ENCODE measurements at regions not wholly inside any gene's neighbourhood (a gene's known extent, or its start where the extent isn't known, plus 50 kb on each side); places are given as distances from the start of the nearest gene placed in this dataset.
A peak's percentile ranks its signal among the peaks of the same experiment; 100 is the strongest.
"Not testable (repeated sequence)": the region's sequence is repeated elsewhere in the genome, so short reads cannot be mapped to it uniquely, and the experiment has no call there.

DNA sequence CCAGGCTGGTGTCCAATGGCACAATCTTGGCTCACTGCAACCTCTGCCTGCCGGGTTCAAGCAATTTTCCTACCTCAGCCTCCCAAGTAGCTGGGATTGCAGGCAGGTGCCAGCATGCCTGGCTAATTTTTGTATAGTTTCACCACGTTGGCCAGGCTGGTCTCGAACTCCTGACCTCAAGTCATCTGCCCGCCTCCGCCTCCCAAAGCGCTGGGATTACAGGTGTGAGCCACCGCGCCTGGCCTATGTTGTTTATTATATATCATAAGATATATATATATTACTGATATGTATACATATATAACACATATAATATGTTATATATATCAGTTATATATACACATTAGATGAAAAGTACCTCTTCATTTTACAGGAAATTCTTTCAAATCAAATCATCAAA, 914.7 kb downstream of the FOXD4L5 start:
- peak; percentile 52 for DNase-seq

DNA sequence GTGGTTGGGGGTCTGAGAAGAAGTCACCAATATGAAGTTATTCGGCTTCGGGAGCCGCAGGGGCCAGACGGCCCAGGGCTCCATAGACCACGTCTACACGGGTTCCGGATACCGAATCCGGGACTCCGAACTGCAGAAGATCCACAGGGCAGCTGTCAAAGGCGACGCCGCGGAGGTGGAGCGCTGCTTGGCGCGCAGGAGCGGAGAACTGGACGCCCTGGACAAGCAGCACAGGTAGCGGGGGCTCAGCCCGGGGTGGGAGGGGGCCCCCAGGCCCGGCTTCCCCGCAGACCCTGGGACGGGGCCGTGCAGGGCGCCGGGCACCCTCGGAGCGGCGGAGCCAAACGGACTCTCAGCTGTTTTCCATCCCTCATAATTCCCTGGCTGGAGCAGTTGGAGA, 915.4 kb downstream of the FOXD4L5 start:
- DNase-seq: peak; percentile 59

DNA sequence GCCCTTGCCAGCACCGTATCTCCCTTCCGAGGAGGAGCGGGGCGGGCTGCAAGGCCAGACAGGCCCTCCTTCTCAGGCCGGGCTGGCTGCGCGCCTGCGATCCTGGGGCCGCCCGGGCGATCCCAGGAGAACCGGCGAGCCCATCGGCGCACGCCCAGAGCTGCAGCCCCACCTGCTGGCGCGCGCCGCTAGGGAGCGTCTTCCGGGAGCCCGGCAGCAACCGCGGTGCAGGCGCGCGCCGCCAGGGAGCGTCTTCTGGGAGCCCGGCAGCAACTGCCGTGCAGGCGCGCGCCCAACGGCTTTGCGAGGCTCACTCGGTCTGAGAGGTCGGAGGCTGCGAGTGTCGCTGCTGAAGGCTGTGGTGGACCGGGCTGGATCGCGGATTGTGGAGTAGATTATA, 915.9 kb downstream of the FOXD4L5 start:
- peak; percentile 90 for DNase-seq

DNA sequence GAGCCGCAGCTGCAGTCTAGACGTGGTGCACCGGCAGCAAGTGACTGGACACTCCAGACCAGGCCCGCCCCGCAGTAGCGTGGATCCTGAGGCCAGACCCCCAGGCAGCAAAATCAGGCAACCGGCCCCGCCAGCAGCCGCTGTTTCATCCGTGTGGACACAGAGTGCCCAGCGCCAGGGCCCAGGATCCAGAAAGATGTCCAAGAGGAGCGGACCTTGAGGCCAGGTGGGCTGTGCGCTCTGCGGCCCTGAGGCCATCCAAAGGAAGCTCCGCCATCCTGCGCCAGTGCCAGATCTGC, 916.4 kb downstream of the FOXD4L5 start:
- not testable (repeated sequence) for DNase-seq

DNA sequence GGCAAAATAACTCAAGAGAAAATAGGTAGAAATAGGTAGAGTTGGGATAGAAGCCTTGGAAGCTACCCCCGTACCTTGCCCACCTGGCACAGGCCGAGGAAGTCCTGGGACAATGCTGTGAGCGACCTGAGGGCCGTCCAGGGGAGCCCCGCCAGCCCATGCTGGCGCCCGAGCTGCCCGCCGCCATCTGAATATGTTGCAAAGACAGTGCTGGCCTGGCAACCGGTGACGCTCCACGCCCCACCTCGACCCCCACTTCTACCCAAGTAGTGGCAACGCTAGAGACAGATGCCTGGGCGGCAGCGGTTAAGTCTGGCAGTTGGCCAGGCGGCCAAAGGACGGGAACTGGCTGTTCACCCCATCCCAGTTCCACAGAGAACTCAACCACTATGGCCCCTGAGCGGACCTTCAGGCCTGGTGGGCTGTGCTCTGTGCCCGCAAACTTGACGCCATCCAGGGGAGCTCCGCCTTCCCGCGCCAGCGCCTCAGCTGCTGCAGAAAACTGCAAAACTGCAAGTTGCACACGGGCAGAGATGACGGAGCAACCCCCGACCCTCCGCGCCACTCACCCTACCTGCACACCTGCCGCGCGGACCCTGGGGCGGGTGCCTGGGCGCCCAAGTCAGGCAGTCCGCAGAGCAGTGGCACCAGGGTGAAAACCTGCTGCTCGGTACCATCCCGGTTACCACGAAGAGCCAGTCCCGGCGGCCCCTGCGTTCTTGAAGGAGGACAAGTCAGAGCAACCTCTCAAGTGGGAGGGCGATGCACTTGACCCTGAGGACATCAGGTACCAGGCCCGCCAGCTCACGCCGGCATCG, 917.0 kb downstream of the FOXD4L5 start:
- peak; percentile 63 for DNase-seq

Measured in activated CD8-positive, alpha-beta memory T cell treated with anti-CD3 and anti-CD28 coated beads for 24 hours (primary cell).